H1 (cell line): ENCODE measurements at regions not wholly inside any gene's neighbourhood (a gene's known extent, or its start where the extent isn't known, plus 50 kb on each side); places are given as distances from the start of the nearest gene placed in this dataset.

Source experiments
- CTCF ChIA-PET: fragments of 300-600 bp; sonication (Branson Sonifier 250); formaldehyde crosslinking; loops from one replicate; lab custom pipeline; 2021; ENCODE audit not compliant: partially characterized antibody; lab: Charles Lee
- POLR2A ChIA-PET: fragments of 300-600 bp; sonication (Branson Sonifier 250); formaldehyde crosslinking; loops from one replicate; lab custom pipeline; 2021; ENCODE audit warnings: inconsistent platforms; ENCODE audit not compliant: partially characterized antibody; lab: Charles Lee
- DNase-seq, 2 experiments: peaks; one replicate each; pipeline versions ENCODE4 v3.0.0 to v3.0.0-alpha.2; 2010 to 2022; ENCODE audit warnings: low spot score in 2 of 2, low read depth in 1 of 2, mixed read lengths in 1 of 2
- FAIRE-seq: peaks from 2 replicates; lab custom pipeline; 2011; peaks lifted over from hg19 to GRCh38; lab: Jason Lieb, UNC
- H2AFZ ChIP-seq: 2 replicates; pipeline ENCODE4 v1.8.1; 2012; ENCODE audit warnings: low read length, inconsistent platforms
- H2AK5ac ChIP-seq: 2 replicates; pipeline ENCODE4 v1.6.1; 2013; ENCODE audit warnings: low read depth, low read length
- H2BK120ac ChIP-seq: replicated peaks from 2 replicates; pipeline ENCODE3; 2013; ENCODE audit warnings: low read depth, low read length, inconsistent platforms
- H2BK12ac ChIP-seq: 2 replicates; pipeline ENCODE4 v1.6.1; 2013; ENCODE audit warnings: low read depth, low read length
- H2BK15ac ChIP-seq: 2 replicates; pipeline ENCODE4 v1.6.1; 2013; ENCODE audit warnings: low read length
- H2BK20ac ChIP-seq: 2 replicates; pipeline ENCODE4 v1.6.1; 2013; ENCODE audit warnings: low read length
- H2BK5ac ChIP-seq: 2 replicates; pipeline ENCODE4 v1.6.1; 2013; ENCODE audit warnings: low read depth, low read length
- H3K14ac ChIP-seq: 2 replicates; pipeline ENCODE4 v1.6.1; 2013; ENCODE audit warnings: inconsistent platforms; ENCODE audit not compliant: insufficient read length
- H3K18ac ChIP-seq: 2 replicates; pipeline ENCODE4 v1.6.1; 2013; ENCODE audit warnings: low read length; ENCODE audit errors: extremely low read depth
- H3K23ac ChIP-seq: 2 replicates; pipeline ENCODE4 v1.6.1; 2013; ENCODE audit warnings: inconsistent platforms; ENCODE audit not compliant: insufficient read length
- H3K23me2 ChIP-seq: 2 replicates; pipeline ENCODE4 v1.6.1; 2013; ENCODE audit warnings: low read depth, low read length
- H3K27ac ChIP-seq: 2 replicates; pipeline ENCODE4 v1.6.1; 2011; ENCODE audit warnings: low read depth, low read length, inconsistent platforms
- H3K27me3 ChIP-seq, 4 experiments: replicated peaks in 1 of 4; 1 replicate in 1 of 4; 2 replicates in 3 of 4; pipeline versions ENCODE4 v1.6.1 to v1.8.1; 2011 to 2013; ENCODE audit warnings: low read length in 3 of 4, mild to moderate bottlenecking in 3 of 4, inconsistent platforms in 2 of 4, mixed read lengths in 2 of 4, moderate library complexity in 1 of 4; ENCODE audit not compliant: control insufficient read depth in 3 of 4, insufficient read depth in 3 of 4; ENCODE audit errors: extremely low read depth in 1 of 4
- H3K36me3 ChIP-seq, 4 experiments: 2 replicates each; pipeline versions ENCODE4 v1.6.1 to v1.8.1; 2011 to 2013; ENCODE audit warnings: mild to moderate bottlenecking in 4 of 4, low read length in 3 of 4, moderate library complexity in 2 of 4, control low read depth in 1 of 4, inconsistent platforms in 1 of 4; ENCODE audit not compliant: insufficient read depth in 4 of 4, control insufficient read depth in 2 of 4
- H3K4ac ChIP-seq: replicated peaks from 2 replicates; pipeline ENCODE3; 2013; ENCODE audit warnings: low read length, low read depth, mixed read lengths, inconsistent platforms; ENCODE audit not compliant: insufficient read length
- H3K4me1 ChIP-seq, 4 experiments: replicated peaks in 1 of 4; 1 replicate in 1 of 4; 2 replicates in 3 of 4; pipeline versions ENCODE4 v1.6.1 to v1.8.1; 2011 to 2013; ENCODE audit warnings: low read length in 3 of 4, inconsistent platforms in 2 of 4, mixed read lengths in 1 of 4; ENCODE audit not compliant: insufficient read depth in 4 of 4, control insufficient read depth in 3 of 4
- H3K4me2 ChIP-seq, 2 experiments: 2 replicates each; pipeline versions ENCODE4 v1.6.1 to v1.8.1; 2011 to 2013; ENCODE audit warnings: low read depth in 2 of 2, low read length in 2 of 2, control low read depth in 1 of 2, inconsistent platforms in 1 of 2, mild to moderate bottlenecking in 1 of 2; ENCODE audit not compliant: insufficient read depth in 1 of 2
- H3K4me3 ChIP-seq, 4 experiments: fragments of 200-600, 300-600 bp in 1 of 4; sonication (generic), shearing (Covaris generic), sonication (Bioruptor Twin) in 1 of 4; 2 replicates each; pipeline versions ENCODE4 v1.5.1 to v1.8.1; 2011 to 2016; ENCODE audit warnings: low read length in 4 of 4, low read depth in 3 of 4, control low read depth in 2 of 4, inconsistent platforms in 2 of 4, mild to moderate bottlenecking in 2 of 4, mixed read lengths in 1 of 4, moderate library complexity in 1 of 4; ENCODE audit not compliant: insufficient read depth in 2 of 4; ENCODE audit errors: extremely low read depth in 1 of 4
- H3K56ac ChIP-seq: replicated peaks from 2 replicates; pipeline ENCODE3; 2013; ENCODE audit warnings: low read depth, mild to moderate bottlenecking, mixed read lengths, low read length, inconsistent platforms; ENCODE audit not compliant: insufficient read length
- H3K79me1 ChIP-seq: 2 replicates; pipeline ENCODE4 v1.6.1; 2013; ENCODE audit warnings: low read depth, low read length, control low read depth
- H3K79me2 ChIP-seq, 2 experiments: 2 replicates each; pipeline versions ENCODE4 v1.6.1 to v1.8.1; 2012 to 2013; ENCODE audit warnings: low read length in 2 of 2, mild to moderate bottlenecking in 2 of 2, inconsistent platforms in 1 of 2; ENCODE audit not compliant: insufficient read depth in 2 of 2, control insufficient read depth in 1 of 2
- H3K9ac ChIP-seq, 4 experiments: replicated peaks in 1 of 4; 1 replicate in 1 of 4; 2 replicates in 3 of 4; pipeline versions ENCODE4 v1.6.1 to v1.8.1; 2011 to 2013; ENCODE audit warnings: low read depth in 3 of 4, low read length in 3 of 4, control low read depth in 2 of 4, mild to moderate bottlenecking in 2 of 4, moderate library complexity in 2 of 4, inconsistent platforms in 1 of 4; ENCODE audit errors: extremely low read depth in 1 of 4
- H3K9me3 ChIP-seq, 2 experiments: 2 replicates each; pipeline versions ENCODE4 v1.6.1 to v1.8.1; 2012 to 2013; ENCODE audit warnings: mild to moderate bottlenecking in 2 of 2, moderate library complexity in 2 of 2, control low read depth in 1 of 2, inconsistent platforms in 1 of 2, low read depth in 1 of 2, low read length in 1 of 2, mixed read lengths in 1 of 2; ENCODE audit not compliant: insufficient read depth in 2 of 2
- H4K20me1 ChIP-seq, 2 experiments: replicated peaks in 1 of 2; 2 replicates each; pipeline versions ENCODE3 to v1.8.1; 2011 to 2013; ENCODE audit warnings: inconsistent platforms in 2 of 2, low read length in 2 of 2, mild to moderate bottlenecking in 1 of 2; ENCODE audit not compliant: insufficient read depth in 2 of 2, control insufficient read depth in 1 of 2
- H4K5ac ChIP-seq: 2 replicates; pipeline ENCODE4 v1.6.1; 2013; ENCODE audit warnings: low read length, low read depth, mixed read lengths, inconsistent platforms; ENCODE audit not compliant: insufficient read length
- H4K8ac ChIP-seq: 2 replicates; pipeline ENCODE4 v1.8.0; 2013; ENCODE audit warnings: mild to moderate bottlenecking, moderate library complexity, low read length, inconsistent platforms; ENCODE audit not compliant: insufficient read depth; ENCODE audit errors: extremely low read depth
- H4K91ac ChIP-seq: replicated peaks from 2 replicates; pipeline ENCODE3; 2013; ENCODE audit warnings: low read length, mixed read lengths, inconsistent platforms; ENCODE audit not compliant: insufficient read length
- CBX5 ChIP-seq: fragments of 300-800, 300-1000 bp; sonication (generic); IDR thresholded peaks from 2 replicates; pipeline ENCODE4 v1.7.1; 2016; ENCODE audit warnings: antibody characterized with exemption, low read length, low read depth
- EZH2 ChIP-seq: fragments of 200-600 bp; sonication (generic); IDR thresholded peaks from 2 replicates; pipeline ENCODE4 v1.7.1; 2012; ENCODE audit warnings: low read depth, mild to moderate bottlenecking, moderate library complexity, low read length, inconsistent platforms; ENCODE audit not compliant: severe bottlenecking
- NANOG ChIP-seq: IDR thresholded peaks from 2 replicates; pipeline ENCODE4 v1.6.1; 2011; ENCODE audit warnings: low read length, low read depth, mild to moderate bottlenecking, inconsistent platforms; ENCODE audit not compliant: insufficient read depth, poor library complexity, severe bottlenecking
- POLR2A ChIP-seq, 2 experiments: IDR thresholded peaks; 1 replicate in 1 of 2; 2 replicates in 1 of 2; pipeline ENCODE4 v1.6.1; 2011; ENCODE audit warnings: low read depth in 2 of 2, low read length in 2 of 2, mild to moderate bottlenecking in 2 of 2; ENCODE audit errors: control extremely low read depth in 1 of 2
- SP4 ChIP-seq: IDR thresholded peaks from 2 replicates; pipeline ENCODE4 v1.6.1; 2012; ENCODE audit warnings: low read length, inconsistent platforms
- SRF ChIP-seq: IDR thresholded peaks from 2 replicates; pipeline ENCODE4 v1.6.1; 2011; ENCODE audit warnings: mild to moderate bottlenecking, low read depth, low read length, moderate library complexity
- USF2 ChIP-seq: IDR thresholded peaks from 2 replicates; pipeline ENCODE4 v1.6.1; 2011; ENCODE audit warnings: low read length, improper control_type of control experiment
- WGBS, 2 experiments: shearing (Covaris generic) in 1 of 2; methylation state at CpG; one replicate each; pipeline versions ENCODE4 v1.1.6 to v1.1.7; 2013 to 2015; ENCODE audit warnings: low lambda C conversion rate in 2 of 2, mixed read lengths in 2 of 2, inconsistent platforms in 1 of 2, low coverage in 1 of 2, missing lambda C conversion rate in 1 of 2; ENCODE audit not compliant: insufficient replicate concordance in 2 of 2, insufficient coverage in 1 of 2, insufficient read length in 1 of 2; ENCODE audit errors: extremely low coverage in 1 of 2, missing lambda C conversion rate in 1 of 2; 5-methylcytosine and 5-hydroxymethylcytosine counted together

GRCh38 chr14:87233266-87233665 is 759.7 kb downstream of the GALC start:
- ChIA-PET CTCF (interaction anchor here (1.0 kb wide), 1 partner anchor 27 kb away, joined by 3 read pairs; no protein-coding TSS in a partner anchor), POLR2A (no interaction called here)
- Histone ChIP-seq H4K91ac (no peak overlapping the region), H3K9ac (no peak overlapping the region), H2AK5ac (no peak overlapping the region), H2BK20ac (no peak overlapping the region), H3K4ac (no peak overlapping the region), H3K79me1 (no peaks in the 10 kb centered on the region), H2BK12ac (no peak overlapping the region), H2BK120ac (no peak overlapping the region), H3K79me2 (no peaks in the 10 kb centered on the region), H3K23ac (no peak overlapping the region), H2BK5ac (no peak overlapping the region), H3K27me3 (no peaks in the 10 kb centered on the region), H3K14ac (no peak overlapping the region), H4K5ac (no peak overlapping the region), H3K4me1 (peaks cover 0 to 4% (median 1%) of the 10 kb centered on the region in 4 experiments; a peak in 3 of 7 replicates), H3K23me2 (no peaks in the 10 kb centered on the region), H4K8ac (no peak overlapping the region), H2BK15ac (no peak overlapping the region), H3K4me2 (no peak overlapping the region), H4K20me1 (no peaks in the 10 kb centered on the region), H3K36me3 (peaks cover 0 to 8% (median 2%) of the 10 kb centered on the region in 4 experiments; a peak in 3 of 8 replicates), H3K27ac (no peak overlapping the region), H3K9me3 (peaks cover 10 to 13% of the 10 kb centered on the region in 2 experiments), H3K18ac (no peak overlapping the region), H2AFZ (no peak overlapping the region), H3K56ac (no peak overlapping the region), H3K4me3 (no peak overlapping the region)
- 81% methylated on average over 2 of the region's 2 CpGs; no CpG with 5 or more reads in 1 of the 2 experiments for WGBS, 2 experiments
- DNase-seq (no peak), FAIRE-seq (no peak)
- TF ChIP-seq POLR2A (IDR thresholded peaks at IDR 0.05; ENCODE audit: control extremely low read depth in 1 of 2, low read depth in 2 of 2, low read length in 2 of 2) (no peak), NANOG (no peak), USF2 (no peak), SP4 (no peak), CBX5 (no peak), EZH2 (no peak), SRF (no peak)
